SKM-1 treated with dmso at 0.1 percent for 144 hours (cell line): ENCODE measurements at regions not wholly inside any gene's neighbourhood (a gene's known extent, or its start where the extent isn't known, plus 50 kb on each side); places are given as distances from the start of the nearest gene placed in this dataset.
"Not testable (repeated sequence)": the region's sequence is repeated elsewhere in the genome, so short reads cannot be mapped to it uniquely, and the experiment has no call there.

Experiments
- DNase-seq: peaks from one replicate; lab custom pipeline; 2025; ENCODE audit not compliant: unreplicated experiment; lab: John Stamatoyannopoulos, UW

GRCh38 chr19:5259750-5260149, 80.9 kb downstream of the PTPRS start:
- DNase-seq: no peak

- DNase-seq: no peak
Measured at GRCh38 chr19:5257155-5258045, 83.2 kb downstream of the PTPRS start.

- no peak for DNase-seq
Measured at GRCh38 chr19:5255602-5256231, 84.9 kb downstream of the PTPRS start.

- DNase-seq: no peak
Measured at GRCh38 chr19:5254944-5255343, 85.7 kb downstream of the PTPRS start.

GRCh38 chr19:5254543-5254942, 86.1 kb downstream of the PTPRS start:
- DNase-seq: no peak

- no peak for DNase-seq
Measured at GRCh38 chr19:5253406-5254110, 87.1 kb downstream of the PTPRS start.

GRCh38 chr19:5251096-5252065, 89.2 kb downstream of the PTPRS start:
- DNase-seq: no peak

GRCh38 chr19:5250127-5250659, 90.4 kb downstream of the PTPRS start:
- no peak for DNase-seq

GRCh38 chr19:5249526-5249925, 91.1 kb downstream of the PTPRS start:
- DNase-seq: no peak

- no peak for DNase-seq
Measured at GRCh38 chr19:5247957-5248705, 92.5 kb downstream of the PTPRS start.

- no peak for DNase-seq
Measured at GRCh38 chr19:5246554-5247155, 94.0 kb downstream of the PTPRS start.

GRCh38 chr19:5245631-5246553, 94.7 kb downstream of the PTPRS start:
- DNase-seq: no peak

- no peak for DNase-seq
Measured at GRCh38 chr19:5244351-5244750, 96.3 kb downstream of the PTPRS start.

GRCh38 chr19:5243878-5244277, 96.7 kb downstream of the PTPRS start:
- no peak for DNase-seq

- DNase-seq: not testable (repeated sequence)
Measured at GRCh38 chr19:5241896-5242295, 98.7 kb downstream of the PTPRS start.

- DNase-seq: no peak
Measured at GRCh38 chr19:5240011-5240410, 100.6 kb downstream of the PTPRS start.

GRCh38 chr19:5238700-5239099, 101.9 kb downstream of the PTPRS start:
- no peak for DNase-seq

GRCh38 chr19:5237939-5238480, 102.6 kb downstream of the PTPRS start:
- DNase-seq: no peak
